H1 (cell line): ENCODE measurements at regions not wholly inside any gene's neighbourhood (a gene's known extent, or its start where the extent isn't known, plus 50 kb on each side); places are given as distances from the start of the nearest gene placed in this dataset.

ENCODE experiments used
- CTCF ChIA-PET: fragments of 300-600 bp; sonication (Branson Sonifier 250); formaldehyde crosslinking; loops from one replicate; lab custom pipeline; 2021; ENCODE audit not compliant: partially characterized antibody; lab: Charles Lee
- POLR2A ChIA-PET: fragments of 300-600 bp; sonication (Branson Sonifier 250); formaldehyde crosslinking; loops from one replicate; lab custom pipeline; 2021; ENCODE audit warnings: inconsistent platforms; ENCODE audit not compliant: partially characterized antibody; lab: Charles Lee
- DNase-seq, 2 experiments: peaks; one replicate each; pipeline versions ENCODE4 v3.0.0 to v3.0.0-alpha.2; 2010 to 2022; ENCODE audit warnings: low spot score in 2 of 2, low read depth in 1 of 2, mixed read lengths in 1 of 2
- FAIRE-seq: peaks from 2 replicates; lab custom pipeline; 2011; peaks lifted over from hg19 to GRCh38; lab: Jason Lieb, UNC
- H2AFZ ChIP-seq: 2 replicates; pipeline ENCODE4 v1.8.1; 2012; ENCODE audit warnings: low read length, inconsistent platforms
- H2AK5ac ChIP-seq: 2 replicates; pipeline ENCODE4 v1.6.1; 2013; ENCODE audit warnings: low read depth, low read length
- H2BK120ac ChIP-seq: replicated peaks from 2 replicates; pipeline ENCODE3; 2013; ENCODE audit warnings: low read depth, low read length, inconsistent platforms
- H2BK12ac ChIP-seq: 2 replicates; pipeline ENCODE4 v1.6.1; 2013; ENCODE audit warnings: low read depth, low read length
- H2BK15ac ChIP-seq: 2 replicates; pipeline ENCODE4 v1.6.1; 2013; ENCODE audit warnings: low read length
- H2BK20ac ChIP-seq: 2 replicates; pipeline ENCODE4 v1.6.1; 2013; ENCODE audit warnings: low read length
- H2BK5ac ChIP-seq: 2 replicates; pipeline ENCODE4 v1.6.1; 2013; ENCODE audit warnings: low read depth, low read length
- H3K14ac ChIP-seq: 2 replicates; pipeline ENCODE4 v1.6.1; 2013; ENCODE audit warnings: inconsistent platforms; ENCODE audit not compliant: insufficient read length
- H3K18ac ChIP-seq: 2 replicates; pipeline ENCODE4 v1.6.1; 2013; ENCODE audit warnings: low read length; ENCODE audit errors: extremely low read depth
- H3K23ac ChIP-seq: 2 replicates; pipeline ENCODE4 v1.6.1; 2013; ENCODE audit warnings: inconsistent platforms; ENCODE audit not compliant: insufficient read length
- H3K23me2 ChIP-seq: 2 replicates; pipeline ENCODE4 v1.6.1; 2013; ENCODE audit warnings: low read depth, low read length
- H3K27ac ChIP-seq: 2 replicates; pipeline ENCODE4 v1.6.1; 2011; ENCODE audit warnings: low read depth, low read length, inconsistent platforms
- H3K27me3 ChIP-seq, 4 experiments: replicated peaks in 1 of 4; 1 replicate in 1 of 4; 2 replicates in 3 of 4; pipeline versions ENCODE4 v1.6.1 to v1.8.1; 2011 to 2013; ENCODE audit warnings: low read length in 3 of 4, mild to moderate bottlenecking in 3 of 4, inconsistent platforms in 2 of 4, mixed read lengths in 2 of 4, moderate library complexity in 1 of 4; ENCODE audit not compliant: control insufficient read depth in 3 of 4, insufficient read depth in 3 of 4; ENCODE audit errors: extremely low read depth in 1 of 4
- H3K36me3 ChIP-seq, 4 experiments: 2 replicates each; pipeline versions ENCODE4 v1.6.1 to v1.8.1; 2011 to 2013; ENCODE audit warnings: mild to moderate bottlenecking in 4 of 4, low read length in 3 of 4, moderate library complexity in 2 of 4, control low read depth in 1 of 4, inconsistent platforms in 1 of 4; ENCODE audit not compliant: insufficient read depth in 4 of 4, control insufficient read depth in 2 of 4
- H3K4ac ChIP-seq: replicated peaks from 2 replicates; pipeline ENCODE3; 2013; ENCODE audit warnings: low read length, low read depth, mixed read lengths, inconsistent platforms; ENCODE audit not compliant: insufficient read length
- H3K4me1 ChIP-seq, 4 experiments: replicated peaks in 1 of 4; 1 replicate in 1 of 4; 2 replicates in 3 of 4; pipeline versions ENCODE4 v1.6.1 to v1.8.1; 2011 to 2013; ENCODE audit warnings: low read length in 3 of 4, inconsistent platforms in 2 of 4, mixed read lengths in 1 of 4; ENCODE audit not compliant: insufficient read depth in 4 of 4, control insufficient read depth in 3 of 4
- H3K4me2 ChIP-seq, 2 experiments: 2 replicates each; pipeline versions ENCODE4 v1.6.1 to v1.8.1; 2011 to 2013; ENCODE audit warnings: low read depth in 2 of 2, low read length in 2 of 2, control low read depth in 1 of 2, inconsistent platforms in 1 of 2, mild to moderate bottlenecking in 1 of 2; ENCODE audit not compliant: insufficient read depth in 1 of 2
- H3K4me3 ChIP-seq, 4 experiments: fragments of 200-600, 300-600 bp in 1 of 4; sonication (generic), shearing (Covaris generic), sonication (Bioruptor Twin) in 1 of 4; 2 replicates each; pipeline versions ENCODE4 v1.5.1 to v1.8.1; 2011 to 2016; ENCODE audit warnings: low read length in 4 of 4, low read depth in 3 of 4, control low read depth in 2 of 4, inconsistent platforms in 2 of 4, mild to moderate bottlenecking in 2 of 4, mixed read lengths in 1 of 4, moderate library complexity in 1 of 4; ENCODE audit not compliant: insufficient read depth in 2 of 4; ENCODE audit errors: extremely low read depth in 1 of 4
- H3K56ac ChIP-seq: replicated peaks from 2 replicates; pipeline ENCODE3; 2013; ENCODE audit warnings: low read depth, mild to moderate bottlenecking, mixed read lengths, low read length, inconsistent platforms; ENCODE audit not compliant: insufficient read length
- H3K79me1 ChIP-seq: 2 replicates; pipeline ENCODE4 v1.6.1; 2013; ENCODE audit warnings: low read depth, low read length, control low read depth
- H3K79me2 ChIP-seq, 2 experiments: 2 replicates each; pipeline versions ENCODE4 v1.6.1 to v1.8.1; 2012 to 2013; ENCODE audit warnings: low read length in 2 of 2, mild to moderate bottlenecking in 2 of 2, inconsistent platforms in 1 of 2; ENCODE audit not compliant: insufficient read depth in 2 of 2, control insufficient read depth in 1 of 2
- H3K9ac ChIP-seq, 4 experiments: replicated peaks in 1 of 4; 1 replicate in 1 of 4; 2 replicates in 3 of 4; pipeline versions ENCODE4 v1.6.1 to v1.8.1; 2011 to 2013; ENCODE audit warnings: low read depth in 3 of 4, low read length in 3 of 4, control low read depth in 2 of 4, mild to moderate bottlenecking in 2 of 4, moderate library complexity in 2 of 4, inconsistent platforms in 1 of 4; ENCODE audit errors: extremely low read depth in 1 of 4
- H3K9me3 ChIP-seq, 2 experiments: 2 replicates each; pipeline versions ENCODE4 v1.6.1 to v1.8.1; 2012 to 2013; ENCODE audit warnings: mild to moderate bottlenecking in 2 of 2, moderate library complexity in 2 of 2, control low read depth in 1 of 2, inconsistent platforms in 1 of 2, low read depth in 1 of 2, low read length in 1 of 2, mixed read lengths in 1 of 2; ENCODE audit not compliant: insufficient read depth in 2 of 2
- H4K20me1 ChIP-seq, 2 experiments: replicated peaks in 1 of 2; 2 replicates each; pipeline versions ENCODE3 to v1.8.1; 2011 to 2013; ENCODE audit warnings: inconsistent platforms in 2 of 2, low read length in 2 of 2, mild to moderate bottlenecking in 1 of 2; ENCODE audit not compliant: insufficient read depth in 2 of 2, control insufficient read depth in 1 of 2
- H4K5ac ChIP-seq: 2 replicates; pipeline ENCODE4 v1.6.1; 2013; ENCODE audit warnings: low read length, low read depth, mixed read lengths, inconsistent platforms; ENCODE audit not compliant: insufficient read length
- H4K8ac ChIP-seq: 2 replicates; pipeline ENCODE4 v1.8.0; 2013; ENCODE audit warnings: mild to moderate bottlenecking, moderate library complexity, low read length, inconsistent platforms; ENCODE audit not compliant: insufficient read depth; ENCODE audit errors: extremely low read depth
- H4K91ac ChIP-seq: replicated peaks from 2 replicates; pipeline ENCODE3; 2013; ENCODE audit warnings: low read length, mixed read lengths, inconsistent platforms; ENCODE audit not compliant: insufficient read length
- WGBS, 2 experiments: shearing (Covaris generic) in 1 of 2; methylation state at CpG; one replicate each; pipeline versions ENCODE4 v1.1.6 to v1.1.7; 2013 to 2015; ENCODE audit warnings: low lambda C conversion rate in 2 of 2, mixed read lengths in 2 of 2, inconsistent platforms in 1 of 2, low coverage in 1 of 2, missing lambda C conversion rate in 1 of 2; ENCODE audit not compliant: insufficient replicate concordance in 2 of 2, insufficient coverage in 1 of 2, insufficient read length in 1 of 2; ENCODE audit errors: extremely low coverage in 1 of 2, missing lambda C conversion rate in 1 of 2; 5-methylcytosine and 5-hydroxymethylcytosine counted together

DNA sequence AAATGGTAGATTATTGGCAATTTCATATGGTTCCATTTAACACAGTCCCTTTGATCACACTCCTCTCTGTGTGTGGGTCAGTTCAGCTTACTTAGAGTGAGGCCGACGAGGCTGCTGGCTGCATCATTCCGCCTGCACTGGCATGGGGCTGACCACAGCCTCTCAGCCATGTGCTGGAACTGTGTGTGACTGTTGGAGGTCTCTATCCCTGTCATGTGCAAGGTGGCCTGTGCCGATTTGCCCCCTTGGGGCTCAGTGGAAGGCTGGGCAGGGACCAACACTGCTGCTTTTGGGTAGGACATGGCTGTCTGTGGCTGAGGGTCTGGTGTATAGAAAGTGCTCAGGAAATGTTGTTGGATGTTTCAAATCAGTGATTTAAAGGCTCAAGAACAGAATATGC is 454.0 kb upstream of the HS6ST1 start:
- no peak overlapping the region for H3K9ac ChIP-seq
- H2BK120ac ChIP-seq: no peak overlapping the region
- no peak overlapping the region for H3K4me2 ChIP-seq
- no peak overlapping the region for H2BK12ac ChIP-seq
- no peak overlapping the region for H2BK5ac ChIP-seq
- ChIA-PET CTCF (interaction anchor here (0.9 to 1.4 kb wide), 2 partner anchors 14 to 18 kb away, joined by 3 read pairs; no protein-coding TSS in a partner anchor), POLR2A (no interaction called here)
- no peak overlapping the region for H4K5ac ChIP-seq
- H3K4ac ChIP-seq: no peak overlapping the region
- H3K14ac ChIP-seq: no peak overlapping the region
- H3K27ac ChIP-seq: no peak overlapping the region
- no peaks in the 10 kb centered on the region for H3K36me3 ChIP-seq
- H3K4me3 ChIP-seq: no peak overlapping the region
- no peaks in the 10 kb centered on the region for H3K79me2 ChIP-seq
- no peaks in the 10 kb centered on the region for H3K79me1 ChIP-seq
- peak in 1 of 2 experiments; percentile 26 for DNase-seq
- H4K20me1 ChIP-seq: no peaks in the 10 kb centered on the region
- H2AK5ac ChIP-seq: no peak overlapping the region
- WGBS, 2 experiments: 90% methylated on average over 4 of the region's 4 CpGs; no CpG with 5 or more reads in 1 of the 2 experiments
- no peak overlapping the region for H4K91ac ChIP-seq
- H2BK15ac ChIP-seq: no peak overlapping the region
- H2BK20ac ChIP-seq: no peak overlapping the region
- no peaks in the 10 kb centered on the region for H3K27me3 ChIP-seq
- no peaks in the 10 kb centered on the region for H3K9me3 ChIP-seq
- no peaks in the 10 kb centered on the region for H3K23me2 ChIP-seq
- FAIRE-seq: no peak
- no peak overlapping the region for H3K56ac ChIP-seq
- no peak overlapping the region for H3K23ac ChIP-seq
- no peak overlapping the region for H4K8ac ChIP-seq
- peaks cover 0 to 5% (median under 1%) of the 10 kb centered on the region in 4 experiments; a peak in 3 of 7 replicates for H3K4me1 ChIP-seq
- no peak overlapping the region for H2AFZ ChIP-seq
- H3K18ac ChIP-seq: no peak overlapping the region
